Natural killer cell (primary cell): ENCODE measurements at regions not wholly inside any gene's neighbourhood (a gene's known extent, or its start where the extent isn't known, plus 50 kb on each side); places are given as distances from the start of the nearest gene placed in this dataset.

Source experiments
- ATAC-seq, 3 donors: fragments of 150-1000 bp in 2 of 3; fragments of 200-7000 bp in 1 of 3; cut with Tn5 transposase; 1 replicate in 1 of 3; 2 replicates in 2 of 3; pipeline ENCODE4 v1.10.0; 2021; ENCODE audit warnings: mild to moderate bottlenecking in 2 of 3, moderate library complexity in 2 of 3
- DNase-seq, 2 donors: peaks; one replicate each; pipeline versions ENCODE4 v3.0.0 to v3.0.0-alpha.2; 2013 to 2021; ENCODE audit warnings: mixed read lengths in 1 of 2
- H3K27ac ChIP-seq: one replicate; pipeline ENCODE4 v1.5.1; 2013; ENCODE audit warnings: mild to moderate bottlenecking, low read length
- H3K27me3 ChIP-seq: one replicate; pipeline ENCODE4 v1.6.1; 2013; ENCODE audit warnings: low read length; ENCODE audit not compliant: control insufficient read depth, insufficient read depth
- H3K36me3 ChIP-seq: one replicate; pipeline ENCODE4 v1.6.1; 2013; ENCODE audit warnings: low read length; ENCODE audit not compliant: control insufficient read depth, insufficient read depth
- H3K4me1 ChIP-seq: one replicate; pipeline ENCODE4 v1.6.1; 2013; ENCODE audit warnings: low read length; ENCODE audit not compliant: control insufficient read depth, insufficient read depth
- H3K4me3 ChIP-seq: one replicate; pipeline ENCODE4 v1.5.1; 2013; ENCODE audit warnings: low read length
- H3K9me3 ChIP-seq: one replicate; pipeline ENCODE4 v1.6.1; 2013; ENCODE audit warnings: low read length; ENCODE audit not compliant: control insufficient read depth, insufficient read depth
- H3K27ac Mint-ChIP-seq, 2 donors: one replicate each; pipeline ENCODE4 v1.8.0; 2022; ENCODE audit warnings: mild to moderate bottlenecking in 2 of 2, mixed read lengths in 2 of 2, moderate library complexity in 1 of 2
- H3K27me3 Mint-ChIP-seq, 2 donors: one replicate each; pipeline ENCODE4 v1.8.0; 2022; ENCODE audit warnings: low read depth in 2 of 2, mixed read lengths in 2 of 2
- H3K36me3 Mint-ChIP-seq: one replicate; pipeline ENCODE4 v1.8.0; 2022; ENCODE audit warnings: mixed read lengths
- H3K4me1 Mint-ChIP-seq, 2 donors: one replicate each; pipeline ENCODE4 v1.8.0; 2022; ENCODE audit warnings: mixed read lengths in 2 of 2
- H3K4me3 Mint-ChIP-seq: one replicate; pipeline ENCODE4 v1.8.0; 2022; ENCODE audit warnings: mild to moderate bottlenecking, moderate library complexity, mixed read lengths
- H3K9me3 Mint-ChIP-seq, 2 donors: one replicate each; pipeline ENCODE4 v1.8.0; 2022; ENCODE audit warnings: mixed read lengths in 2 of 2
- WGBS: methylation state at CpG from one replicate; pipeline ENCODE4 v1.1.7; 2013; ENCODE audit warnings: missing lambda C conversion rate; ENCODE audit not compliant: insufficient coverage; 5-methylcytosine and 5-hydroxymethylcytosine counted together
- intact Hi-C: fragments of 100-400 bp; cut with micrococcal nuclease; formaldehyde crosslinking; loops from one replicate; pipeline ENCODE4 v1.14.2; 2022
- TF ChIP-seq, protein P1 (sequence below): fragments of 200-600 bp; IDR thresholded peaks from one replicate; pipeline ENCODE4 v1.8.0; 2022; ENCODE audit warnings: antibody characterized with exemption

GRCh38 chr7:12490940-12491339, 79.6 kb upstream of the SCIN start:
- DNase-seq = no peak
- Mint-ChIP-seq H3K27ac (no peak overlapping the region), H3K4me1 (no peaks in the 10 kb centered on the region), H3K27me3 (peaks cover 0 to 2% of the 10 kb centered on the region in 2 donors), H3K36me3 (no peaks in the 10 kb centered on the region), H3K4me3 (no peak overlapping the region), H3K9me3 (no peaks in the 10 kb centered on the region)
- no peak for ATAC-seq
- no peak overlapping the region for H3K27ac ChIP-seq
- TF ChIP-seq, protein P1, sequence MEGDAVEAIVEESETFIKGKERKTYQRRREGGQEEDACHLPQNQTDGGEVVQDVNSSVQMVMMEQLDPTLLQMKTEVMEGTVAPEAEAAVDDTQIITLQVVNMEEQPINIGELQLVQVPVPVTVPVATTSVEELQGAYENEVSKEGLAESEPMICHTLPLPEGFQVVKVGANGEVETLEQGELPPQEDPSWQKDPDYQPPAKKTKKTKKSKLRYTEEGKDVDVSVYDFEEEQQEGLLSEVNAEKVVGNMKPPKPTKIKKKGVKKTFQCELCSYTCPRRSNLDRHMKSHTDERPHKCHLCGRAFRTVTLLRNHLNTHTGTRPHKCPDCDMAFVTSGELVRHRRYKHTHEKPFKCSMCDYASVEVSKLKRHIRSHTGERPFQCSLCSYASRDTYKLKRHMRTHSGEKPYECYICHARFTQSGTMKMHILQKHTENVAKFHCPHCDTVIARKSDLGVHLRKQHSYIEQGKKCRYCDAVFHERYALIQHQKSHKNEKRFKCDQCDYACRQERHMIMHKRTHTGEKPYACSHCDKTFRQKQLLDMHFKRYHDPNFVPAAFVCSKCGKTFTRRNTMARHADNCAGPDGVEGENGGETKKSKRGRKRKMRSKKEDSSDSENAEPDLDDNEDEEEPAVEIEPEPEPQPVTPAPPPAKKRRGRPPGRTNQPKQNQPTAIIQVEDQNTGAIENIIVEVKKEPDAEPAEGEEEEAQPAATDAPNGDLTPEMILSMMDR = no peak
- no peaks in the 10 kb centered on the region for H3K9me3 ChIP-seq
- 83% methylated on average over 2 of the region's 2 CpGs for WGBS
- intact Hi-C loops = no loop called here
- no peaks in the 10 kb centered on the region for H3K4me1 ChIP-seq
- H3K36me3 ChIP-seq = no peaks in the 10 kb centered on the region
- H3K27me3 ChIP-seq = no peaks in the 10 kb centered on the region
- no peak overlapping the region for H3K4me3 ChIP-seq

GRCh38 chr7:12491526-12491925, 79.0 kb upstream of the SCIN start:
- 100% methylated on average over 1 of the region's 3 CpGs for WGBS
- TF ChIP-seq, protein P1 = no peak
- DNase-seq = no peak
- peaks cover 0 to 2% of the 10 kb centered on the region in 2 donors for H3K27me3 Mint-ChIP-seq
- no peaks in the 10 kb centered on the region for H3K36me3 Mint-ChIP-seq
- H3K27ac Mint-ChIP-seq = no peak overlapping the region
- ATAC-seq = no peak
- Histone ChIP-seq H3K4me3 (no peak overlapping the region), H3K36me3 (no peaks in the 10 kb centered on the region), H3K9me3 (no peaks in the 10 kb centered on the region), H3K27me3 (no peaks in the 10 kb centered on the region), H3K27ac (no peak overlapping the region), H3K4me1 (no peaks in the 10 kb centered on the region)
- no peak overlapping the region for H3K4me3 Mint-ChIP-seq
- H3K9me3 Mint-ChIP-seq = no peaks in the 10 kb centered on the region
- intact Hi-C loops = no loop called here
- H3K4me1 Mint-ChIP-seq = no peaks in the 10 kb centered on the region

DNA sequence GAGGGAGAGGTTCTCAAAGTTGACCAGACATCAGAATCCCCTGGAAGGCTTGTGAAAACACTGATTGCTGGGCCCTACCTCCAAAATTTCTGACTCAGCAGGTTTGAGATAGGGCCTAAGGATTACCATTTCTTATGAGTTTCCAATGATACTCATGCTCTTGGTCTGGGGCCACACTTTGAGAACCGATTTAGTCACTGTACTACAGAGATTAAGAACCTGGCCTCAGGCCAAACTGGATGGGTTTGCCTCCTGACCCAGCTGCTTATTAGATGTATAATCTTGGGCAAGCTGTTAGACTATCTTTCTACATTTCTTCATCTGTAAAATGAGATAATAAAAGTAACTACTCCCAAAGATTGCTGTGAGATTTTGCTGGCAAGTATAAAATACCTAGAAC, 77.1 kb upstream of the SCIN start:
- TF ChIP-seq, protein P1 = no peak
- no peaks in the 10 kb centered on the region for H3K27me3 ChIP-seq
- H3K4me3 ChIP-seq = no peak overlapping the region
- peaks cover 0 to 2% of the 10 kb centered on the region in 2 donors for H3K27me3 Mint-ChIP-seq
- WGBS = 23% methylated on average over 1 of the region's 1 CpG
- H3K9me3 ChIP-seq = no peaks in the 10 kb centered on the region
- no peaks in the 10 kb centered on the region for H3K4me1 ChIP-seq
- H3K27ac Mint-ChIP-seq = no peak overlapping the region
- H3K9me3 Mint-ChIP-seq = no peaks in the 10 kb centered on the region
- H3K27ac ChIP-seq = no peak overlapping the region
- no peak for DNase-seq
- ATAC-seq = no peak
- H3K4me1 Mint-ChIP-seq = peaks cover 0 to 5% of the 10 kb centered on the region in 2 donors
- intact Hi-C loops = no loop called here
- H3K4me3 Mint-ChIP-seq = no peak overlapping the region
- no peaks in the 10 kb centered on the region for H3K36me3 Mint-ChIP-seq
- H3K36me3 ChIP-seq = no peaks in the 10 kb centered on the region

DNA sequence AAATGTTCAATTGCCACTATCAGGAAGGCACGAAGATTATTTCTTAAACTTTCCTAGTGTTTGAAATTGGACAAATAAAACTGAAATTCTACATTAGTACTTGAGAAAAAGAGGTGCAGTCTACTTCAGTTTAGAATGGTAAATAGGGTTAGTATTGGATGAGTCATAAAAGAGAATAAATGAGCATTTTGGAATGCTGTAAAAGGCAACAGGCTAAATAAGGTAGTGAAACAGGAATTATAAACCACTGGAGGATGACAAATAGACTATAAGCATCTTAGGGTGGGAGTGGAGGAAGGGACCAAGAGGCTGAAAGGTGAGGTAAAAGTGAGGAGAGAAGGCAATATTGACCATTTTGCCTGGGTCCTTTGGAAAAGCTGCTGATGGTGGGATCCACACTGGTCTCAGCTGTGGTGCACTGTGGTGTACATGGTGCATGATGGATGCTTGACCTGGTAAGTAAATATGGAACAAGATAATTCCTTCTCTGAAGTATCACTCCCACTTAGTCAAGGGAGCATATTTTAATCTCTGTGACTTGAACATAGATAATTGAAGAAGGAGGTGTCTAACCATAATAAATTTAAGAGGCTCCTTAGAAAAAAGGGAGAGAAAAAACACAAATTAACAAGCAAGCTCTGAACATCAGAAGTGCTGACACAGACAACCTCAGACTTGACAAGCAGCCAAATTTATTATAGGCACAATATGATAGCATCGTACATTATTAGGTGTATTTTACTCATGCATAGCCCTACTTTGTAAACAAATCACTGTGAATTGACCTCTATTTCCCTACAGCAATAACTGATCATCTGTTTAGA, 76.4 kb upstream of the SCIN start:
- Histone ChIP-seq H3K9me3 (no peaks in the 10 kb centered on the region), H3K36me3 (no peaks in the 10 kb centered on the region), H3K27me3 (no peaks in the 10 kb centered on the region), H3K27ac (no peak overlapping the region), H3K4me3 (no peak overlapping the region), H3K4me1 (no peaks in the 10 kb centered on the region)
- intact Hi-C loops = no loop called here
- H3K36me3 Mint-ChIP-seq = no peaks in the 10 kb centered on the region
- DNase-seq = no peak
- H3K4me1 Mint-ChIP-seq = peaks cover 0 to 5% of the 10 kb centered on the region in 2 donors
- no peaks in the 10 kb centered on the region for H3K9me3 Mint-ChIP-seq
- TF ChIP-seq, protein P1 = no peak
- no peak overlapping the region for H3K27ac Mint-ChIP-seq
- 86% methylated on average over 1 of the region's 2 CpGs for WGBS
- peaks cover 0 to 2% of the 10 kb centered on the region in 2 donors for H3K27me3 Mint-ChIP-seq
- no peak for ATAC-seq
- no peak overlapping the region for H3K4me3 Mint-ChIP-seq
